H9 (cell line): ENCODE measurements at regions not wholly inside any gene's neighbourhood (a gene's known extent, or its start where the extent isn't known, plus 50 kb on each side); places are given as distances from the start of the nearest gene placed in this dataset.

Source experiments
- DNase-seq: peaks from one replicate; pipeline ENCODE4 v3.0.0-alpha.2; 2017
- H2AFZ ChIP-seq: one replicate; pipeline ENCODE4 v1.6.1; 2013; ENCODE audit warnings: mild to moderate bottlenecking, low read length, control low read depth, moderate library complexity
- H2AK5ac ChIP-seq: 2 replicates; pipeline ENCODE4 v1.6.1; 2013; ENCODE audit warnings: low read length, control low read depth, mixed read lengths; ENCODE audit not compliant: insufficient read length
- H2BK120ac ChIP-seq: one replicate; pipeline ENCODE4 v1.6.1; 2013; ENCODE audit warnings: low read depth, mild to moderate bottlenecking, low read length, control low read depth, inconsistent platforms; ENCODE audit not compliant: poor library complexity, severe bottlenecking
- H2BK12ac ChIP-seq: 2 replicates; pipeline ENCODE4 v1.6.1; 2013; ENCODE audit warnings: low read length, control low read depth, mixed read lengths, low read depth; ENCODE audit not compliant: insufficient read length
- H2BK15ac ChIP-seq: 2 replicates; pipeline ENCODE4 v1.6.1; 2013; ENCODE audit warnings: low read depth, low read length, control low read depth
- H2BK20ac ChIP-seq: one replicate; pipeline ENCODE4 v1.6.1; 2013; ENCODE audit warnings: low read depth, mild to moderate bottlenecking, low read length, control low read depth, inconsistent platforms; ENCODE audit not compliant: poor library complexity, severe bottlenecking
- H2BK5ac ChIP-seq: 2 replicates; pipeline ENCODE4 v1.6.1; 2013; ENCODE audit warnings: low read length, control low read depth, mixed read lengths; ENCODE audit not compliant: insufficient read length
- H3K14ac ChIP-seq: 2 replicates; pipeline ENCODE4 v1.6.1; 2013; ENCODE audit warnings: low read length, control low read depth; ENCODE audit not compliant: insufficient read depth
- H3K18ac ChIP-seq: 2 replicates; pipeline ENCODE4 v1.6.1; 2013; ENCODE audit warnings: low read depth, mild to moderate bottlenecking, mixed read lengths, low read length, control low read depth; ENCODE audit not compliant: insufficient read length
- H3K23ac ChIP-seq: 2 replicates; pipeline ENCODE4 v1.6.1; 2013; ENCODE audit warnings: low read length, control low read depth, mixed read lengths, low read depth; ENCODE audit not compliant: insufficient read length
- H3K23me2 ChIP-seq: 2 replicates; pipeline ENCODE4 v1.6.1; 2013; ENCODE audit warnings: low read depth, mild to moderate bottlenecking, mixed read lengths, low read length, control low read depth; ENCODE audit not compliant: insufficient read length, poor library complexity, severe bottlenecking
- H3K27ac ChIP-seq: 2 replicates; pipeline ENCODE4 v1.5.1; 2013; ENCODE audit warnings: low read length, control low read depth, mixed read lengths, low read depth; ENCODE audit not compliant: insufficient read length
- H3K27me3 ChIP-seq: 2 replicates; pipeline ENCODE4 v1.6.1; 2013; ENCODE audit warnings: low read length, control low read depth, inconsistent platforms; ENCODE audit not compliant: insufficient read depth
- H3K4ac ChIP-seq: 2 replicates; pipeline ENCODE4 v1.6.1; 2013; ENCODE audit warnings: low read depth, mild to moderate bottlenecking, control low read depth, inconsistent platforms, low read length, moderate library complexity
- H3K4me1 ChIP-seq: 2 replicates; pipeline ENCODE4 v1.6.1; 2013; ENCODE audit warnings: low read length, control low read depth, inconsistent platforms; ENCODE audit not compliant: insufficient read depth
- H3K4me2 ChIP-seq: 2 replicates; pipeline ENCODE4 v1.6.1; 2013; ENCODE audit warnings: low read length, control low read depth, mixed read lengths; ENCODE audit not compliant: insufficient read length, insufficient read depth
- H3K56ac ChIP-seq: 2 replicates; pipeline ENCODE4 v1.6.1; 2013; ENCODE audit warnings: low read depth, mild to moderate bottlenecking, mixed read lengths, low read length, control low read depth; ENCODE audit not compliant: insufficient read length
- H3K79me1 ChIP-seq: 2 replicates; pipeline ENCODE4 v1.6.1; 2013; ENCODE audit warnings: low read depth, mild to moderate bottlenecking, moderate library complexity, low read length, control low read depth, inconsistent platforms; ENCODE audit not compliant: insufficient read depth, poor library complexity, severe bottlenecking
- H3K79me2 ChIP-seq: 2 replicates; pipeline ENCODE4 v1.6.1; 2013; ENCODE audit warnings: low read length, control low read depth, inconsistent platforms; ENCODE audit not compliant: insufficient read depth
- H3K9ac ChIP-seq: 2 replicates; pipeline ENCODE4 v1.6.1; 2013; ENCODE audit warnings: low read length, control low read depth, mixed read lengths; ENCODE audit not compliant: insufficient read length; ENCODE audit errors: extremely low read depth
- H3K9me3 ChIP-seq: one replicate; pipeline ENCODE4 v1.6.1; 2013; ENCODE audit warnings: low read depth, low read length, inconsistent platforms; ENCODE audit not compliant: control insufficient read depth
- H3T11ph ChIP-seq: one replicate; pipeline ENCODE4 v1.6.1; 2013; ENCODE audit warnings: mild to moderate bottlenecking, low read length, control low read depth, inconsistent platforms
- H4K20me1 ChIP-seq: one replicate; pipeline ENCODE4 v1.6.1; 2013; ENCODE audit not compliant: control insufficient read depth, insufficient read length, insufficient read depth
- H4K5ac ChIP-seq: 2 replicates; pipeline ENCODE4 v1.6.1; 2013; ENCODE audit warnings: low read depth, mild to moderate bottlenecking, mixed read lengths, low read length, control low read depth; ENCODE audit not compliant: insufficient read length
- H4K8ac ChIP-seq: replicated peaks from 2 replicates; pipeline ENCODE4 v1.6.1; 2013; ENCODE audit warnings: low read length, control low read depth, mixed read lengths, low read depth; ENCODE audit not compliant: insufficient read length
- H4K91ac ChIP-seq: 2 replicates; pipeline ENCODE4 v1.6.1; 2013; ENCODE audit warnings: low read depth, mild to moderate bottlenecking, moderate library complexity, mixed read lengths, low read length, control low read depth; ENCODE audit not compliant: insufficient read length
- H3K27ac Mint-ChIP-seq, 3 experiments: 2 replicates in 2 of 3; 3 replicates in 1 of 3; pipeline ENCODE4 v1.8.0; 2020 to 2021; ENCODE audit warnings: mixed read lengths in 3 of 3, mild to moderate bottlenecking in 1 of 3, moderate library complexity in 1 of 3
- H3K27me3 Mint-ChIP-seq: 2 replicates; pipeline ENCODE4 v1.8.0; 2021; ENCODE audit warnings: low read depth, mild to moderate bottlenecking, moderate library complexity, mixed read lengths
- H3K36me3 Mint-ChIP-seq, 3 experiments: 2 replicates in 2 of 3; 3 replicates in 1 of 3; pipeline ENCODE4 v1.8.0; 2020 to 2021; ENCODE audit warnings: low read depth in 3 of 3, mixed read lengths in 3 of 3; ENCODE audit not compliant: insufficient read depth in 1 of 3
- H3K4me1 Mint-ChIP-seq, 2 experiments: 2 replicates each; pipeline ENCODE4 v1.8.0; 2020; ENCODE audit warnings: mixed read lengths in 2 of 2
- H3K4me3 Mint-ChIP-seq, 2 experiments: 2 replicates in 1 of 2; 3 replicates in 1 of 2; pipeline ENCODE4 v1.8.0; 2020 to 2021; ENCODE audit warnings: mild to moderate bottlenecking in 2 of 2, mixed read lengths in 2 of 2, moderate library complexity in 1 of 2
- H3K9me3 Mint-ChIP-seq, 2 experiments: 2 replicates in 1 of 2; 3 replicates in 1 of 2; pipeline ENCODE4 v1.8.0; 2020; ENCODE audit warnings: mild to moderate bottlenecking in 2 of 2, mixed read lengths in 2 of 2, moderate library complexity in 1 of 2
- CTCF ChIP-seq: fragments of 200-600 bp; sonication (generic); conservative IDR thresholded peaks from 3 replicates; pipeline ENCODE4 v1.8.0; 2021; ENCODE audit warnings: antibody characterized with exemption, mild to moderate bottlenecking
- WGBS: extraction: QIAGEN DNeasy Blood & Tissue Kit; methylation state at CpG from one replicate; pipeline ENCODE4 v1.1.7; 2013; ENCODE audit warnings: missing lambda C conversion rate, low lambda C conversion rate, mixed read lengths; ENCODE audit not compliant: insufficient read length; ENCODE audit errors: extremely low coverage; 5-methylcytosine and 5-hydroxymethylcytosine counted together

GRCh38 chr11:23604966-23605365 is 744.7 kb upstream of the CCDC179 start:
- Histone ChIP-seq H2BK5ac (no peak overlapping the region), H3T11ph (no peak overlapping the region), H4K20me1 (no peaks in the 10 kb centered on the region), H3K23ac (no peak overlapping the region), H3K9me3 (no peaks in the 10 kb centered on the region), H3K4me2 (no peak overlapping the region), H4K8ac (no peak overlapping the region), H2BK120ac (no peak overlapping the region), H3K27ac (no peak overlapping the region), H2AFZ (no peak overlapping the region), H4K91ac (no peak overlapping the region), H3K79me2 (no peaks in the 10 kb centered on the region), H3K4me1 (no peaks in the 10 kb centered on the region), H3K18ac (no peak overlapping the region), H3K79me1 (no peaks in the 10 kb centered on the region), H3K4ac (no peak overlapping the region), H2BK20ac (no peak overlapping the region), H2BK12ac (no peak overlapping the region), H3K27me3 (no peaks in the 10 kb centered on the region), H4K5ac (no peak overlapping the region), H3K23me2 (no peaks in the 10 kb centered on the region), H3K14ac (no peak overlapping the region), H2AK5ac (no peak overlapping the region), H2BK15ac (no peak overlapping the region), H3K9ac (no peak overlapping the region), H3K56ac (no peak overlapping the region)
- no peak overlapping the region for H3K4me3 Mint-ChIP-seq
- no peaks in the 10 kb centered on the region for H3K36me3 Mint-ChIP-seq
- DNase-seq, result no peak
- no peak overlapping the region for H3K27ac Mint-ChIP-seq
- peaks cover 0 to 5% of the 10 kb centered on the region in 2 experiments; a peak in 1 of 4 replicates for H3K4me1 Mint-ChIP-seq
- WGBS, result no CpG with 5 or more reads among the region's 3 CpGs
- H3K27me3 Mint-ChIP-seq, result no peaks in the 10 kb centered on the region
- H3K9me3 Mint-ChIP-seq, result no peaks in the 10 kb centered on the region
- TF ChIP-seq CTCF, result no peak
